ENCODE measurements at regions not wholly inside any gene's neighbourhood (a gene's known extent, or its start where the extent isn't known, plus 50 kb on each side); places are given as distances from the start of the nearest gene placed in this dataset.

DNA sequence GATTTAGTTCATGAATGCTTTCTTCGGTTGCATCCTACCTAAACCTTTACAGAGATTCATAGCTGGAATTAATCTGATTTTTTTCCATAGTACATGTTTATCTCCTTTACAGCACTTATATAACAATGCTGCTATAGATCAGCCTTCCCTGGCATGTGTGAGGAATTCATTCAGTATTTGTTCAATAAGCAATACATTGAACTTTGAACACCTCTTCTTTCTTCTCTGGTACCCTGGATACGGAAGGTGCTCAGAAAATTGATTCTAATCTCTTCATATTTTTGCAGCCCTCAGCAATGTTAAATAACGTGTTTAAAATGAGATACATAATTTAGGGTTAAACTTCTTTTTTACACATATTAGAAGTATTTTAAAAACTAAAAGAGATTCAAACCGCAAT, 467.4 kb downstream of the TRIML1 start:
- Histone ChIP-seq H3K9me3 (no peaks in the 10 kb centered on the region), H3K4me3 (ENCODE audit: low read depth, low read length) (no peak overlapping the region), H3K4me1 (no peaks in the 10 kb centered on the region), H3K36me3 (no peaks in the 10 kb centered on the region), H3K27me3 (no peaks in the 10 kb centered on the region)
- TF ChIP-seq, protein P1, sequence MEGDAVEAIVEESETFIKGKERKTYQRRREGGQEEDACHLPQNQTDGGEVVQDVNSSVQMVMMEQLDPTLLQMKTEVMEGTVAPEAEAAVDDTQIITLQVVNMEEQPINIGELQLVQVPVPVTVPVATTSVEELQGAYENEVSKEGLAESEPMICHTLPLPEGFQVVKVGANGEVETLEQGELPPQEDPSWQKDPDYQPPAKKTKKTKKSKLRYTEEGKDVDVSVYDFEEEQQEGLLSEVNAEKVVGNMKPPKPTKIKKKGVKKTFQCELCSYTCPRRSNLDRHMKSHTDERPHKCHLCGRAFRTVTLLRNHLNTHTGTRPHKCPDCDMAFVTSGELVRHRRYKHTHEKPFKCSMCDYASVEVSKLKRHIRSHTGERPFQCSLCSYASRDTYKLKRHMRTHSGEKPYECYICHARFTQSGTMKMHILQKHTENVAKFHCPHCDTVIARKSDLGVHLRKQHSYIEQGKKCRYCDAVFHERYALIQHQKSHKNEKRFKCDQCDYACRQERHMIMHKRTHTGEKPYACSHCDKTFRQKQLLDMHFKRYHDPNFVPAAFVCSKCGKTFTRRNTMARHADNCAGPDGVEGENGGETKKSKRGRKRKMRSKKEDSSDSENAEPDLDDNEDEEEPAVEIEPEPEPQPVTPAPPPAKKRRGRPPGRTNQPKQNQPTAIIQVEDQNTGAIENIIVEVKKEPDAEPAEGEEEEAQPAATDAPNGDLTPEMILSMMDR (IDR thresholded peaks at IDR 0.05; ENCODE audit: low read depth, low read length), result no peak
- no peak for DNase-seq

DNA sequence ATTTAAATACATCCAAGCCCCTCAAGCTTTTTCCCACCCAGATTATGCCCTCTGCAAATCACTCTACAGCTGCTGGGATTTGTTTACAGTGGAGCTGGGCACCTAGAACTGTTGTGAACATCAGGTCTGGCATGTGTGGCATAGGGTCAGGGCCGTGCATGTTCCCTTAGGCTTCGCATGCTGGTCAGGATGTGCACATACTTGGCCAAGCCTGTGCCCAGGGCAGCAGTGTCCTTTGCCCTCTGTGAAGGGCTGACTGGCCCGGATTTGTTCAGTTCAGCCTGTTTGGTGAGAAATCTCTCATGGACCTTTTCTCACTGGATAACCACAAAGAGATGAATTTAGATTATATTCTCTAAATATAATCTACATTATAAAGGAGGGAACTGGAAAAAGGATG, 471.9 kb downstream of the TRIML1 start:
- no peaks in the 10 kb centered on the region for H3K36me3 ChIP-seq
- no peak overlapping the region for H3K4me3 ChIP-seq (ENCODE audit: low read depth, low read length)
- no peaks in the 10 kb centered on the region for H3K4me1 ChIP-seq
- TF ChIP-seq, protein P1 (IDR thresholded peaks at IDR 0.05; ENCODE audit: low read depth, low read length), result no peak
- DNase-seq, result no peak
- H3K9me3 ChIP-seq, result no peaks in the 10 kb centered on the region; the same call in 1 of the 2 replicates
- no peaks in the 10 kb centered on the region for H3K27me3 ChIP-seq

DNA sequence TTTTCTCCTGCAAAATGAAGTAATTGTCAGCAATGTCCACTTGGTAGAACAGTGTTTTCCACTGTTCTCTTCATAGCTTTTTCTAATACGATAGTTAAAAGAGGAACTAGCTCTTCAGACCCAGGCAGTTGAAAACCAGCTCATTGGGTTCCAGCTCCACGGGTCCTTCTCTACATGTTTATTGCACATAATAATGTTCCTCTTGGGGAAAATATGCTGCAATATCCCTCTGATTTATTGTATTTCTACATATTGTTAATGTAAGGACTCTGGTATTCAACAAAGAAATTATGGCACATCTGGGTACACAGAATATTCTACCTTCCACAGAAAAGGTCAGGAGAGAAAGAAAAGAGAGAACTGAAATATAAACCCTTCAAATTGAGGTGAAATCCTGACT, 473.4 kb downstream of the TRIML1 start:
- H3K4me1 ChIP-seq, result no peaks in the 10 kb centered on the region
- no peaks in the 10 kb centered on the region for H3K27me3 ChIP-seq

DNA sequence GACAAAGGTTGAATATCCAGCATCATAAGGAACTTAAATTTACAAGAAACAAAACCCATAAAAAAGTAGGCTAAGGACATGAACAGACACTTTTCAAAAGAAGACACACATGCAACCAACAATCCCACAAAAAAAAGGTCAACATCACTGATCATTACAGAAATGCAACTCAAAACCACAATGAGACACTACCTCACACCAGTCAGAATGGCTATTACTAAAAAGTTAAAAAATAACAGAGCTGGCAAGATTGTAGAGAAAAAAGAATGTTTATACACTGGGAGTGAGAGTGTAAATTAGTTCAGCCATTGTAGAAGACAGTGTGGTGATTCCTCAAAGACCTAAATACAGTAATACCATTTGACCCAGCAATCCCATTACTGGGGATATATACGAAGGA, 474.7 kb downstream of the TRIML1 start:
- Histone ChIP-seq H3K4me3 (ENCODE audit: low read depth, low read length) (no peak overlapping the region), H3K9me3 (no peaks in the 10 kb centered on the region; the same call in none of the 2 replicates), H3K4me1 (no peaks in the 10 kb centered on the region), H3K36me3 (no peaks in the 10 kb centered on the region), H3K27me3 (no peaks in the 10 kb centered on the region)
- no peak for DNase-seq
- TF ChIP-seq, protein P1 (IDR thresholded peaks at IDR 0.05; ENCODE audit: low read depth, low read length), result no peak

More for the DNA sequence above, 473.4 kb downstream of the TRIML1 start:
- no peak for DNase-seq
- no peaks in the 10 kb centered on the region; the same call in 1 of the 2 replicates for H3K9me3 ChIP-seq
- TF ChIP-seq, protein P1 (IDR thresholded peaks at IDR 0.05; ENCODE audit: low read depth, low read length), result no peak
- H3K4me3 ChIP-seq (ENCODE audit: low read depth, low read length), result no peak overlapping the region
- H3K36me3 ChIP-seq, result no peaks in the 10 kb centered on the region

DNA sequence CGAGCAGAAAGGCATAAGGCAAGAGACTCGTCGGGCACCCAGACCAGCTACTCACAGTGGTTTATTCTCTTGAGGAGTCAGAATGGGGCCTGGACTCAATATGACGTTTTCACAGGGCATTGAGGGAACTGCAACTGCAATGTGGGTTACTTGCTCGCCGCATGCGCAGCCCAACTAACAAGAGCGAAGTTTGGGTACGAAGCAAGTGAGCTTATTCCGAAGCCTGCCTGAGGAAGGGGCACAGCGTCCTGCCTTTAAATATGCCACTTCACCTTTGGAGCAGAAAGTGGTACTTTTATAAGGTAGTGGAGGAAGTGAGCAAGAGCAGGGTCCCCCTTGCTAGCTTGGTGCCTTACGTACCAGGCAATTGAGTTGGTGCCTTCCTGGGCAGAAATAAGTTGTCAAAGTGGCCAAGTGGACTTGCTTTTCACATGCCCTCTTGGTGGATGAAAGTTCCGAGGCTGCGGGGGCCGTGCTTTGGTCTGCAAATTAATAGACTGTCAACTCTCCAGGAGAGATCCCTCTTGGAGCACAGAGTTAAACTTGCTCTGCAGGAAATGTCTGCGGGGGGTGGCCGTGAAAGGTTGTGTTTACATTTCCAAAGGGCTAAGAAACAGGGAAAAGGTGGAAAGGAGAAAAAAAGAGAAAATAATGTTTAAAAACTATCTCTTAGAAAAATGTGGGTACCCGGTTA, 480.4 kb downstream of the TRIML1 start:
- DNase-seq, result no peak
- no peaks in the 10 kb centered on the region for H3K27me3 ChIP-seq
- TF ChIP-seq, protein P1 (IDR thresholded peaks at IDR 0.05; ENCODE audit: low read depth, low read length), result no peak
- H3K36me3 ChIP-seq, result no peaks in the 10 kb centered on the region
- no peaks in the 10 kb centered on the region; the same call in none of the 2 replicates for H3K9me3 ChIP-seq
- H3K4me3 ChIP-seq (ENCODE audit: low read depth, low read length), result no peak overlapping the region
- no peaks in the 10 kb centered on the region for H3K4me1 ChIP-seq

DNA sequence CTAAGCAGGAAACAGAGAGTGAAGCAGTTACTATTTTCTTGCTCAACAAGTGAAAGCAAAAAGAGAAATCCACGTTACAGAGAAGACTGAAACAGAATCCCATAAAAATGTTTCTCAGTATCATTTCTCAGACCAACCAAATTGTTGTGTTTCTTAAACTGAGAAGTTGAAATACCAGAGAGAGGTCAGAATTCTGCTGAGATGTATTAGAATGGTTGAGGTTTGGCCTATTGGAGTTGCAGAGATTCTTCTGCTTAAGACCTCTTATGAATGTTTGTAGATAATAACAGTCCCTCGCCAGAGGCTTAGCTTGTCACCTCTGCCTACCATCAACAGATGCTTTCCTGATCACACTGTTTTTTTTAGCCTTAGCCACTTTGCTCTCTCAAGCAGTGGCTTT, 481.4 kb downstream of the TRIML1 start:
- Histone ChIP-seq H3K4me3 (ENCODE audit: low read depth, low read length) (no peak overlapping the region), H3K9me3 (no peaks in the 10 kb centered on the region; the same call in 1 of the 2 replicates), H3K36me3 (no peaks in the 10 kb centered on the region), H3K4me1 (no peaks in the 10 kb centered on the region), H3K27me3 (no peaks in the 10 kb centered on the region)
- TF ChIP-seq, protein P1 (IDR thresholded peaks at IDR 0.05; ENCODE audit: low read depth, low read length), result no peak
- no peak for DNase-seq
